Spinal cord (tissue), 9 donors: ENCODE measurements at regions not wholly inside any gene's neighbourhood (a gene's known extent, or its start where the extent isn't known, plus 50 kb on each side); places are given as distances from the start of the nearest gene placed in this dataset.
A peak's percentile ranks its signal among the peaks of the same experiment; 100 is the strongest.

Source experiments
- DNase-seq, 6 donors: peaks; one replicate each; pipeline versions ENCODE4 v3.0.0 to v3.0.0-alpha.2; 2013 to 2015; ENCODE audit warnings: low spot score in 6 of 6, low read depth in 4 of 6
- H3K27ac ChIP-seq: one replicate; pipeline ENCODE4 v1.5.1; 2013; ENCODE audit warnings: low read depth, low read length, control low read depth
- H3K27me3 ChIP-seq: one replicate; pipeline ENCODE4 v1.6.1; 2013; ENCODE audit warnings: low read length; ENCODE audit not compliant: control insufficient read depth, insufficient read depth
- H3K36me3 ChIP-seq: one replicate; pipeline ENCODE4 v1.6.1; 2013; ENCODE audit warnings: low read length; ENCODE audit not compliant: control insufficient read depth, insufficient read depth
- H3K4me1 ChIP-seq: one replicate; pipeline ENCODE4 v1.6.1; 2013; ENCODE audit warnings: low read length; ENCODE audit not compliant: control insufficient read depth, insufficient read depth
- H3K4me3 ChIP-seq: one replicate; pipeline ENCODE4 v1.5.1; 2013; ENCODE audit warnings: low read depth, low read length, control low read depth
- H3K9me3 ChIP-seq: one replicate; pipeline ENCODE4 v1.6.1; 2013; ENCODE audit warnings: low read length; ENCODE audit not compliant: control insufficient read depth, insufficient read depth
- WGBS: methylation state at CpG from one replicate; pipeline ENCODE4 v1.1.5; 2013; ENCODE audit warnings: missing lambda C conversion rate; ENCODE audit not compliant: insufficient coverage; 5-methylcytosine and 5-hydroxymethylcytosine counted together
- donor health status: healthy.

DNA sequence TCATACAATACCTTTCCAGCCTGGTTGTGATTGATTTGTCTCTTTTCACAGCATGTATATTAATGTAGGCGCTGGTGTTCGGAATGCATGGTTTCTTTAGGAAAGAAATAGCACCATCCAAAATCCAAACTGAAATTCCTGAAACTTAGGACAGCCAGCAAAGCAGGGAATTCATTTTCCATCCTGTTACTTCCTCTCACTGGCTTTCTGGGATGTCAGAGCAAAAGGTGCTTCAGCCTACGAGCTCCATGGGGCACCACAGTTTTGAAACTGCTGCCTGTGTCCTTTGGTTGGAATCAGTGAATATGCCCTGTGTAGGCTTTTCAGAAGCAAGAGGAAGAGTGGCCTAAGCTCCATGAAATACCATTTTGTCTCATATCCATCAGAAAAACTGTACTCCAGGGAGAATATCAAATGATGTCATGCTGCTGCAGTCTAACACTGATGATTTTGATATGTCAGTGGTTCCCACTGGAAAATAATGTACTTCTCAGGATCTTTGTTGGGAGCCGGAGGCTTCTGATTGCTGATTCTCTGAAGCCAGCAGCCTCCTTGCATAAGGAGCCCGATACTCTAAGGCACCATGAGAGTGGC, 117.8 kb upstream of the SERP2 start:
- no peaks in the 10 kb centered on the region for H3K36me3 ChIP-seq
- peak in 1 of 6 donors; percentile 60 for DNase-seq
- H3K27ac ChIP-seq = no peak overlapping the region
- H3K4me1 ChIP-seq = peaks cover 3% of the 10 kb centered on the region
- no peaks in the 10 kb centered on the region for H3K9me3 ChIP-seq
- no peaks in the 10 kb centered on the region for H3K27me3 ChIP-seq
- WGBS = 76% methylated on average over 2 of the region's 5 CpGs
- no peak overlapping the region for H3K4me3 ChIP-seq

DNA sequence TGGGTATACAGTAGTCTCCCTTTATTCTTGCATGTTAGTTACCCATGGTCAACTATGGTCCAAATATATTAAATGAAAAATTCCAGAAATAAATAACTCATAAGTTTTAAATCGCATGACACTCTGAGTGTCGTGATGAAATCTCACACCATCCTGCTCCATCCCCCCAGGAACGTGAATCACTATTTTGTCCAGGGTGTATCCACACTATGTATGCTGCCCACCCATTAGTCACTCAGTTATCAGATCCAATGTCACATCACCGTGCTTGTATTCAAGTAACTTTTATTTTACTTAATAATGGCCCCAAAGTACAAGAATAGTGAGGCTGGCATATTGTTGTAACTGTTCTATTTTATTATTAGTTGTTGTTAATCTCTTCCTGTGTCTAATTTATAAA, 115.8 kb upstream of the SERP2 start:
- H3K36me3 ChIP-seq = no peaks in the 10 kb centered on the region
- H3K4me3 ChIP-seq = no peak overlapping the region
- H3K4me1 ChIP-seq = peaks cover 3% of the 10 kb centered on the region
- DNase-seq = no peak
- no peak overlapping the region for H3K27ac ChIP-seq
- 100% methylated on average over 3 of the region's 4 CpGs for WGBS
- H3K9me3 ChIP-seq = no peaks in the 10 kb centered on the region
- no peaks in the 10 kb centered on the region for H3K27me3 ChIP-seq

- H3K36me3 ChIP-seq = no peaks in the 10 kb centered on the region
- 38% methylated on average over 8 of the region's 12 CpGs for WGBS
- H3K27me3 ChIP-seq = no peaks in the 10 kb centered on the region
- DNase-seq = peak in 3 of 6 donors; percentile 43 to 93 (median 64)
- H3K27ac ChIP-seq = no peak overlapping the region
- H3K9me3 ChIP-seq = no peaks in the 10 kb centered on the region
- no peak overlapping the region for H3K4me3 ChIP-seq
- peaks cover 12% of the 10 kb centered on the region for H3K4me1 ChIP-seq
These were observed 114.3 kb upstream of the SERP2 start for GRCh38 chr13:44259045-44260027.

- Histone ChIP-seq H3K4me3 (no peak overlapping the region), H3K36me3 (no peaks in the 10 kb centered on the region), H3K27ac (no peak overlapping the region), H3K4me1 (peaks cover 12% of the 10 kb centered on the region), H3K9me3 (no peaks in the 10 kb centered on the region), H3K27me3 (no peaks in the 10 kb centered on the region)
- peak in 2 of 6 donors; percentile 41 to 78 for DNase-seq
- no CpG with 5 or more reads among the region's 2 CpGs for WGBS
These were observed 113.3 kb upstream of the SERP2 start for GRCh38 chr13:44260336-44260735.

DNA sequence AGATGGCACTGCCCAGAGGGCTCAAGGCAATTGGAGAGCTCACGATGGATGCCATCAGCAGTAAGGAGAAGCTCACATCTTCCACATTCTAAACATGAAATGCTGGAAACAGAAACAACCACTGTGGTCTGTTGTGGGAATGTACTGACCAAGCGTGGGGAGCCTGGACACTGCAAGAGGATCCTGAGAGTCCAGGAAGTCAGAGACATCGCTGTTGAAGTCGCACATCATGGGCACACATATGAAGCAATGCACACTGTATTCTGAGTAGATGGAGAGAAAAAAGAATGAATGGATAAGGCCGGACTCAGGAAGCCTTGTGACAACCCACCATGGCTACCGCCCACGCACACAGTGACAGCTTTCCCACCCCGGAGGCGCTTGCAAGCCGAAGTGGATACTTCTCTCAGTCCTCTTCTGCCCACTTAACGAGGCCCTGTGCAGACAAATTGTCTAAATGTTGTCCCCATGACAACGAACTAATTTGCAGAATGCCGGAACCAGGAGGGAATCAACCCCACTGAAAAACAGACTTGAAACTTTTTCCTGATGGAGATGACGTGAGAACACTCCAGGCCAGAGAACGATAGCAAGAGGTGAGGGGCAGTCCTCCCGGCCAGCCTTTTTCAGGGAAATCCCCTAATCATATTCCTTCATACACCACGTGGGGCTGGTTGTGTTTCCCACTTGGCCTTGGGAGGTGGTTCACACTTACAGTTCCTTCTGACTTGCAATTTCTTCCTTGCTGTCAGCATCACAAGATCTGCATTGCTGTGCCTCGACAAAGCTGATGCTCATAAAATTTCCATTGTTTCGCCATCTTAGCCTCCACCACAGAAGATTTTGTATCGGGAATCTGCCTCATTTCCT, 109.6 kb upstream of the SERP2 start:
- DNase-seq = peak in 2 of 6 donors; percentile 39 to 60
- no peaks in the 10 kb centered on the region for H3K27me3 ChIP-seq
- no peak overlapping the region for H3K27ac ChIP-seq
- peaks cover 9% of the 10 kb centered on the region for H3K4me1 ChIP-seq
- WGBS = 55% methylated on average over 16 of the region's 20 CpGs
- H3K9me3 ChIP-seq = no peaks in the 10 kb centered on the region
- no peak overlapping the region for H3K4me3 ChIP-seq
- H3K36me3 ChIP-seq = no peaks in the 10 kb centered on the region

GRCh38 chr13:44266305-44266704, 107.3 kb upstream of the SERP2 start:
- Histone ChIP-seq H3K4me1 (peaks cover 12% of the 10 kb centered on the region), H3K4me3 (no peak overlapping the region), H3K36me3 (no peaks in the 10 kb centered on the region), H3K27me3 (no peaks in the 10 kb centered on the region), H3K9me3 (no peaks in the 10 kb centered on the region), H3K27ac (no peak overlapping the region)
- no peak for DNase-seq
- 90% methylated on average over 2 of the region's 3 CpGs for WGBS

- WGBS = 100% methylated on average over 1 of the region's 1 CpG
- no peak overlapping the region for H3K4me3 ChIP-seq
- no peaks in the 10 kb centered on the region for H3K36me3 ChIP-seq
- no peak for DNase-seq
- H3K27me3 ChIP-seq = no peaks in the 10 kb centered on the region
- H3K4me1 ChIP-seq = peaks cover 12% of the 10 kb centered on the region
- H3K27ac ChIP-seq = no peak overlapping the region
- no peaks in the 10 kb centered on the region for H3K9me3 ChIP-seq
These were observed 106.9 kb upstream of the SERP2 start for GRCh38 chr13:44266772-44267171.

GRCh38 chr13:44267203-44267602, 106.4 kb upstream of the SERP2 start:
- WGBS = 100% methylated on average over 1 of the region's 1 CpG
- H3K36me3 ChIP-seq = no peaks in the 10 kb centered on the region
- no peak overlapping the region for H3K4me3 ChIP-seq
- no peaks in the 10 kb centered on the region for H3K27me3 ChIP-seq
- no peak for DNase-seq
- peaks cover 15% of the 10 kb centered on the region for H3K4me1 ChIP-seq
- H3K9me3 ChIP-seq = no peaks in the 10 kb centered on the region
- H3K27ac ChIP-seq = no peak overlapping the region

- no peak overlapping the region for H3K27ac ChIP-seq
- WGBS = 86% methylated on average over 2 of the region's 4 CpGs
- no peak for DNase-seq
These were observed 105.6 kb upstream of the SERP2 start for GRCh38 chr13:44267980-44268379.

More at GRCh38 chr13:44267980-44268379, 105.6 kb upstream of the SERP2 start:
- H3K9me3 ChIP-seq = no peaks in the 10 kb centered on the region
- no peak overlapping the region for H3K4me3 ChIP-seq
- H3K36me3 ChIP-seq = no peaks in the 10 kb centered on the region
- peaks cover 16% of the 10 kb centered on the region for H3K4me1 ChIP-seq
- no peaks in the 10 kb centered on the region for H3K27me3 ChIP-seq
